Endodermal cell (in vitro differentiated cells): ENCODE measurements at regions not wholly inside any gene's neighbourhood (a gene's known extent, or its start where the extent isn't known, plus 50 kb on each side); places are given as distances from the start of the nearest gene placed in this dataset.

Source experiments
- DNase-seq: peaks from one replicate; pipeline ENCODE4 v3.0.0-alpha.2; 2017
- H3K27ac ChIP-seq: 2 replicates; pipeline ENCODE4 v1.5.1; 2013; ENCODE audit warnings: mild to moderate bottlenecking, low read depth, low read length, moderate library complexity
- H3K27me3 ChIP-seq: 2 replicates; pipeline ENCODE4 v1.6.1; 2013; ENCODE audit warnings: mild to moderate bottlenecking, low read length, moderate library complexity; ENCODE audit not compliant: insufficient read depth, control insufficient read depth, poor library complexity, severe bottlenecking
- H3K36me3 ChIP-seq: 2 replicates; pipeline ENCODE4 v1.7.0; 2013; ENCODE audit warnings: mild to moderate bottlenecking, low read length, moderate library complexity; ENCODE audit not compliant: control insufficient read depth, insufficient read depth
- H3K4me1 ChIP-seq: one replicate; pipeline ENCODE4 v1.7.0; 2013; ENCODE audit warnings: low read length; ENCODE audit not compliant: control insufficient read depth, insufficient read depth
- H3K4me3 ChIP-seq: 2 replicates; pipeline ENCODE4 v1.5.1; 2013; ENCODE audit warnings: mild to moderate bottlenecking, low read length, moderate library complexity
- H3K9ac ChIP-seq: 2 replicates; pipeline ENCODE4 v1.6.1; 2013; ENCODE audit warnings: mild to moderate bottlenecking, low read length, moderate library complexity; ENCODE audit not compliant: poor library complexity, severe bottlenecking; ENCODE audit errors: extremely low read depth
- H3K9me3 ChIP-seq: 2 replicates; pipeline ENCODE4 v1.6.1; 2013; ENCODE audit warnings: mild to moderate bottlenecking, low read length, moderate library complexity; ENCODE audit not compliant: control insufficient read depth
- H3K27ac Mint-ChIP-seq: 2 replicates; pipeline ENCODE4 v1.8.0; 2020; ENCODE audit warnings: mixed read lengths
- H3K27me3 Mint-ChIP-seq: 2 replicates; pipeline ENCODE4 v1.8.0; 2021; ENCODE audit warnings: mild to moderate bottlenecking, mixed read lengths; ENCODE audit not compliant: insufficient read depth
- H3K36me3 Mint-ChIP-seq: 2 replicates; pipeline ENCODE4 v1.8.0; 2020; ENCODE audit warnings: low read depth, mixed read lengths
- H3K4me1 Mint-ChIP-seq: 2 replicates; pipeline ENCODE4 v1.8.0; 2020; ENCODE audit warnings: mixed read lengths
- H3K4me3 Mint-ChIP-seq: 2 replicates; pipeline ENCODE4 v1.8.0; 2020; ENCODE audit warnings: mild to moderate bottlenecking, moderate library complexity, mixed read lengths
- H3K9me3 Mint-ChIP-seq: 2 replicates; pipeline ENCODE4 v1.8.0; 2020; ENCODE audit warnings: mild to moderate bottlenecking, mixed read lengths
- CTCF ChIP-seq: fragments of 200-600 bp; sonication (generic); conservative IDR thresholded peaks from 2 replicates; pipeline ENCODE4 v1.5.0; 2021; ENCODE audit warnings: antibody characterized with exemption, mild to moderate bottlenecking
- WGBS, 2 experiments: methylation state at CpG; one replicate each; pipeline versions ENCODE4 v1.1.5 to v1.1.7; 2013; ENCODE audit warnings: missing lambda C conversion rate in 2 of 2, mixed read lengths in 1 of 2; ENCODE audit not compliant: insufficient coverage in 1 of 2, insufficient read length in 1 of 2; 5-methylcytosine and 5-hydroxymethylcytosine counted together

DNA sequence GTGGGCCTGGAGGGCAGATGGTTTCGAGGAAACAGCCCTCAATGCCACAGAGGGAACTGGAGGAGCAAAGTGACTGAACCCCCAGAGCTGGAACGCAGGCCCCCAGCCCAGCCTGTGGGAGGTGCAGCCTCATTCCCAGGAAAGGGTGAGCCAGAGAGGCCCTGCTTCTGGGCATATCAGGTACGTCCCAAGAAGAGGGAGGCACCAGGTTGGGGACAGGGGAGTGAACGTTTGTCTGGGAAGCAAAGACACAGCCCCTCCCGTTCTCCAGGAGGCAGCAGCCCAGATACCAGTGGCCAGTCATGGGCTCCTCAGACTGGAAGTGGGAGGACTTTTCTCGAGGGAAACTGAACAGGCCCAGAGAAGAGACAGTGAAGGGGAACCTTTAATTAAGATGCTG is 74.3 kb upstream of the RET start:
- DNase-seq = no peak
- Histone ChIP-seq H3K4me1 (no peaks in the 10 kb centered on the region), H3K4me3 (no peak overlapping the region), H3K36me3 (no peaks in the 10 kb centered on the region), H3K27ac (no peak overlapping the region), H3K9ac (no peak overlapping the region), H3K9me3 (peaks cover 4% of the 10 kb centered on the region), H3K27me3 (no peaks in the 10 kb centered on the region)
- Mint-ChIP-seq H3K9me3 (no peaks in the 10 kb centered on the region), H3K27me3 (no peaks in the 10 kb centered on the region), H3K4me3 (no peak overlapping the region), H3K36me3 (no peaks in the 10 kb centered on the region), H3K27ac (no peak overlapping the region), H3K4me1 (no peaks in the 10 kb centered on the region)
- 89 to 91% methylated on average over 3 to 6 of the region's 6 CpGs for WGBS, 2 experiments
- no peak for TF ChIP-seq CTCF

GRCh38 chr10:43006490-43006889 is 70.4 kb upstream of the RET start:
- H3K9ac ChIP-seq = no peak overlapping the region
- H3K4me3 ChIP-seq = no peak overlapping the region
- H3K9me3 Mint-ChIP-seq = peaks cover 32% of the 10 kb centered on the region
- TF ChIP-seq CTCF = no peak
- no peaks in the 10 kb centered on the region for H3K27me3 ChIP-seq
- no peaks in the 10 kb centered on the region for H3K4me1 Mint-ChIP-seq
- no peaks in the 10 kb centered on the region for H3K36me3 Mint-ChIP-seq
- H3K27me3 Mint-ChIP-seq = no peaks in the 10 kb centered on the region
- no peak for DNase-seq
- no peaks in the 10 kb centered on the region for H3K36me3 ChIP-seq
- H3K27ac Mint-ChIP-seq = no peak overlapping the region
- WGBS, 2 experiments = 75% methylated on average over 1 of the region's 1 CpG; no CpG with 5 or more reads in 1 of the 2 experiments
- H3K4me1 ChIP-seq = no peaks in the 10 kb centered on the region
- H3K4me3 Mint-ChIP-seq = no peak overlapping the region
- H3K9me3 ChIP-seq = peaks cover 37% of the 10 kb centered on the region
- H3K27ac ChIP-seq = no peak overlapping the region

DNA sequence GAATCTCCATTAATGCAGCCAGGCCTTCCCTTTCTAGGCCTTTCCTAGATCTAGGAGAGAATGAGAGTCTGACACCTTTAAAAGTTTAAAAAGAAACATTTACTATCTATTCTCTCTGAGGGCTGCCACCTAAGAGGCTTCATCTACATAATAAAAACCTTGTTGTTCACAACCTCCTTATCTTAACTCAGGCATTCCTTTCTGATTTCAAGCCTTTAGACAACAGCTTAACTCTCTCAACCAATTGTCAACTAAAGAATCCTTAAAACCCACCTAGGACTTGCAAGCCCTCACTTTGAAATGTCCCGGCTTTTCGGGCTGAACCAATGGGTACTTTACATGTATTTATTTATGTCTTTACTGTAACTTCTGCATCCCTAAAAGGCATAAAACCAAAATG is 64.3 kb upstream of the RET start:
- Mint-ChIP-seq H3K27me3 (peaks cover 2% of the 10 kb centered on the region), H3K27ac (no peak overlapping the region), H3K9me3 (peaks cover 88% of the 10 kb centered on the region), H3K4me3 (no peak overlapping the region), H3K4me1 (peaks cover under 1% of the 10 kb centered on the region), H3K36me3 (peaks cover 11% of the 10 kb centered on the region)
- Histone ChIP-seq H3K9ac (no peak overlapping the region), H3K27me3 (no peaks in the 10 kb centered on the region), H3K9me3 (peaks cover 92% of the 10 kb centered on the region), H3K4me1 (peaks cover 4% of the 10 kb centered on the region), H3K27ac (no peak overlapping the region), H3K36me3 (no peaks in the 10 kb centered on the region), H3K4me3 (peak overlapping the region; percentile 75)
- WGBS, 2 experiments = 50% methylated on average over 2 of the region's 2 CpGs; no CpG with 5 or more reads in 1 of the 2 experiments
- no peak for TF ChIP-seq CTCF
- DNase-seq = peak; percentile 56
